Spinal cord (tissue), 9 donors: ENCODE measurements at regions not wholly inside any gene's neighbourhood (a gene's known extent, or its start where the extent isn't known, plus 50 kb on each side); places are given as distances from the start of the nearest gene placed in this dataset.

ENCODE experiments used
- DNase-seq, 6 donors: peaks; one replicate each; pipeline versions ENCODE4 v3.0.0 to v3.0.0-alpha.2; 2013 to 2015; ENCODE audit warnings: low spot score in 6 of 6, low read depth in 4 of 6
- H3K27ac ChIP-seq: one replicate; pipeline ENCODE4 v1.5.1; 2013; ENCODE audit warnings: low read depth, low read length, control low read depth
- H3K27me3 ChIP-seq: one replicate; pipeline ENCODE4 v1.6.1; 2013; ENCODE audit warnings: low read length; ENCODE audit not compliant: control insufficient read depth, insufficient read depth
- H3K36me3 ChIP-seq: one replicate; pipeline ENCODE4 v1.6.1; 2013; ENCODE audit warnings: low read length; ENCODE audit not compliant: control insufficient read depth, insufficient read depth
- H3K4me1 ChIP-seq: one replicate; pipeline ENCODE4 v1.6.1; 2013; ENCODE audit warnings: low read length; ENCODE audit not compliant: control insufficient read depth, insufficient read depth
- H3K4me3 ChIP-seq: one replicate; pipeline ENCODE4 v1.5.1; 2013; ENCODE audit warnings: low read depth, low read length, control low read depth
- H3K9me3 ChIP-seq: one replicate; pipeline ENCODE4 v1.6.1; 2013; ENCODE audit warnings: low read length; ENCODE audit not compliant: control insufficient read depth, insufficient read depth
- WGBS: methylation state at CpG from one replicate; pipeline ENCODE4 v1.1.5; 2013; ENCODE audit warnings: missing lambda C conversion rate; ENCODE audit not compliant: insufficient coverage; 5-methylcytosine and 5-hydroxymethylcytosine counted together
- donor health status: healthy.

GRCh38 chr16:72474501-72475123, 302.7 kb upstream of the PMFBP1 start:
- no CpG with 5 or more reads among the region's 2 CpGs for WGBS
- Histone ChIP-seq H3K27ac (no peak overlapping the region), H3K27me3 (no peaks in the 10 kb centered on the region), H3K4me3 (no peak overlapping the region), H3K36me3 (no peaks in the 10 kb centered on the region), H3K4me1 (no peaks in the 10 kb centered on the region), H3K9me3 (no peaks in the 10 kb centered on the region)
- DNase-seq, result peak in 2 of 6 donors; percentile 9 to 50

- no peak for DNase-seq
- H3K4me1 ChIP-seq, result no peaks in the 10 kb centered on the region
- no CpG with 5 or more reads among the region's 1 CpG for WGBS
- H3K27me3 ChIP-seq, result no peaks in the 10 kb centered on the region
- H3K9me3 ChIP-seq, result no peaks in the 10 kb centered on the region
- no peak overlapping the region for H3K4me3 ChIP-seq
- no peaks in the 10 kb centered on the region for H3K36me3 ChIP-seq
- no peak overlapping the region for H3K27ac ChIP-seq
These were observed 301.7 kb upstream of the PMFBP1 start for GRCh38 chr16:72473631-72474030.

- H3K36me3 ChIP-seq, result no peaks in the 10 kb centered on the region
- H3K27ac ChIP-seq, result no peak overlapping the region
- peak in 1 of 6 donors; percentile 70 for DNase-seq
- H3K27me3 ChIP-seq, result no peaks in the 10 kb centered on the region
- WGBS, result 71% methylated on average over 2 of the region's 12 CpGs
- no peaks in the 10 kb centered on the region for H3K4me1 ChIP-seq
- H3K9me3 ChIP-seq, result no peaks in the 10 kb centered on the region
- H3K4me3 ChIP-seq, result no peak overlapping the region
These were observed 299.5 kb upstream of the PMFBP1 start for GRCh38 chr16:72471317-72471924.

GRCh38 chr16:72470541-72470940, 298.6 kb upstream of the PMFBP1 start:
- Histone ChIP-seq H3K4me1 (no peaks in the 10 kb centered on the region), H3K9me3 (no peaks in the 10 kb centered on the region), H3K36me3 (no peaks in the 10 kb centered on the region), H3K4me3 (no peak overlapping the region), H3K27ac (no peak overlapping the region), H3K27me3 (no peaks in the 10 kb centered on the region)
- WGBS, result no CpG with 5 or more reads among the region's 4 CpGs
- no peak for DNase-seq

DNA sequence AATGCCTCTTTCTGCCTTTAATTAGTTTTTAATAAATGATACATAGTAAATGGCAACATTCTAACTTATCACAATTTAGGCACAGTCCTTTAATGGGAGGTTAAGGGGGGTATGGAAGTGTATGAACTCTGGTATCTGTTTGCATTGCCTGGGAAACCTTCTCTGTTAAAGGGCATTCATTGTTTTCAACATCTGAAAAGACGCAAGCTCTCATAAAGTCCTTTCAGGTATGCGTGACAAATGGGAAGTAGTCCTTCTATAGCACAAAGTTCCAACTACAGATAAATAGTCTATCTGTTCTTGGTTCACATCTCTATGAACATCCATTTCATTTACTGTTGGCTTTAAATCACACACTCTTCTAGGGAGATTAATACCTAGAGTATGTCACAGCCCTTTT, 298.0 kb upstream of the PMFBP1 start:
- Histone ChIP-seq H3K4me1 (no peaks in the 10 kb centered on the region), H3K9me3 (no peaks in the 10 kb centered on the region), H3K27me3 (no peaks in the 10 kb centered on the region), H3K4me3 (no peak overlapping the region), H3K27ac (no peak overlapping the region), H3K36me3 (no peaks in the 10 kb centered on the region)
- WGBS, result 60% methylated on average over 1 of the region's 2 CpGs
- DNase-seq, result no peak

GRCh38 chr16:72468582-72468981, 296.6 kb upstream of the PMFBP1 start:
- H3K4me1 ChIP-seq, result no peaks in the 10 kb centered on the region
- no peaks in the 10 kb centered on the region for H3K36me3 ChIP-seq
- H3K27ac ChIP-seq, result no peak overlapping the region
- H3K4me3 ChIP-seq, result no peak overlapping the region
- no peaks in the 10 kb centered on the region for H3K9me3 ChIP-seq
- no peaks in the 10 kb centered on the region for H3K27me3 ChIP-seq
- no peak for DNase-seq

DNA sequence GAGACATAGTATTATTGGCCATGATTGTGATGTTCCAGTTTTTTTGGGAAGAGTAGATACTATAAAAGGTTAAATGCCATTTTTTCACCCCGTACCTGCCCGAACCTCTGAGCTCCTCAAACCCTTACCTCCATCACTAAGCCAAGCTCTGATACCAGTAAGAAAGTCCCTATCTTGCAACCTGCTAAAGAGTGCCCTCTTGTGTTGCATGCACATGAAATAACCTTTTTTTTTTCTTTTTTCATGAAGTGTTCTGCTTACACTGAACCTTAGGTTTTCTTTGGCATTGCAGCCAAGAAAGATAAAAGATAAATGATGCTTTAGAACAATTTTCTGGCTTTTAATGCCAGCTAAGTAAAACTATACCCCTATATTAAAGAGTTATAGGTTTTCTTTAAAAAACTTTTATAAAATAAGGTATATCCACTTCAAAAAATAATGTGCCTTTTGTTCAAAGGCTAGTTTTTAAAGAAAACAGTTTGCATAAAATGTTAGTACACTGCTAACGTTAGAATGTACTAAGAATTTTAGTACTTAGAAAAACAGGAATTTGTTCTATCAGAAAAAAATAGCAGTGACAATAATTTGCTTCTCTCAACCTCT, 295.3 kb upstream of the PMFBP1 start:
- WGBS, result 40% methylated on average over 1 of the region's 3 CpGs
- peak in 4 of 6 donors; percentile 33 to 83 (median 54) for DNase-seq

GRCh38 chr16:72464597-72465368, 292.8 kb upstream of the PMFBP1 start:
- Histone ChIP-seq H3K27ac (no peak overlapping the region), H3K4me3 (no peak overlapping the region), H3K36me3 (no peaks in the 10 kb centered on the region), H3K4me1 (no peaks in the 10 kb centered on the region), H3K9me3 (no peaks in the 10 kb centered on the region), H3K27me3 (no peaks in the 10 kb centered on the region)
- WGBS, result no CpG with 5 or more reads among the region's 5 CpGs
- DNase-seq, result no peak

More for the DNA sequence above, 295.3 kb upstream of the PMFBP1 start:
- Histone ChIP-seq H3K27me3 (no peaks in the 10 kb centered on the region), H3K4me3 (no peak overlapping the region), H3K4me1 (no peaks in the 10 kb centered on the region), H3K36me3 (no peaks in the 10 kb centered on the region), H3K27ac (no peak overlapping the region), H3K9me3 (no peaks in the 10 kb centered on the region)

GRCh38 chr16:72464052-72464451, 292.1 kb upstream of the PMFBP1 start:
- Histone ChIP-seq H3K9me3 (no peaks in the 10 kb centered on the region), H3K27me3 (no peaks in the 10 kb centered on the region), H3K4me3 (no peak overlapping the region), H3K4me1 (no peaks in the 10 kb centered on the region), H3K36me3 (no peaks in the 10 kb centered on the region), H3K27ac (no peak overlapping the region)
- no CpG with 5 or more reads among the region's 1 CpG for WGBS
- no peak for DNase-seq
